MM.1S (cell line): ENCODE measurements at regions not wholly inside any gene's neighbourhood (a gene's known extent, or its start where the extent isn't known, plus 50 kb on each side); places are given as distances from the start of the nearest gene placed in this dataset.

Experiments used
- DNase-seq: peaks from one replicate; pipeline ENCODE4 v3.0.0-alpha.2; 2015
- H2AFZ ChIP-seq: fragments of 300-600 bp; sonication (generic); 2 replicates; pipeline ENCODE4 v1.6.0; 2016; ENCODE audit warnings: antibody characterized with exemption, low read length
- H3F3A ChIP-seq: fragments of 300-600 bp; sonication (generic); 2 replicates; pipeline ENCODE4 v1.6.1; 2016; ENCODE audit warnings: mild to moderate bottlenecking, antibody characterized with exemption, low read length, moderate library complexity, mixed read lengths; ENCODE audit not compliant: insufficient read depth
- H3K27ac ChIP-seq: fragments of 300-600 bp; sonication (generic); 2 replicates; pipeline ENCODE4 v1.5.1; 2016; ENCODE audit warnings: mild to moderate bottlenecking, low read length
- H3K27me3 ChIP-seq: fragments of 300-600 bp; sonication (generic); replicated peaks from 2 replicates; pipeline ENCODE4 v1.6.0; 2016; ENCODE audit warnings: low read length; ENCODE audit not compliant: insufficient read depth
- H3K36me3 ChIP-seq: fragments of 300-600 bp; sonication (generic); replicated peaks from 2 replicates; pipeline ENCODE4 v1.6.1; 2016; ENCODE audit warnings: mild to moderate bottlenecking, low read length, mixed read lengths; ENCODE audit not compliant: insufficient read depth
- H3K4me1 ChIP-seq: fragments of 300-600 bp; sonication (generic); 2 replicates; pipeline ENCODE4 v1.6.1; 2016; ENCODE audit warnings: low read length, mixed read lengths
- H3K4me2 ChIP-seq: fragments of 300-600 bp; sonication (generic); 2 replicates; pipeline ENCODE4 v1.6.0; 2016; ENCODE audit warnings: low read depth, low read length
- H3K4me3 ChIP-seq: fragments of 300-600 bp; sonication (generic); 2 replicates; pipeline ENCODE4 v1.5.1; 2016; ENCODE audit warnings: low read length, mixed read lengths
- H3K79me2 ChIP-seq: fragments of 300-600 bp; sonication (generic); 2 replicates; pipeline ENCODE4 v1.6.1; 2016; ENCODE audit warnings: mixed run types, low read length, mixed read lengths
- H3K9ac ChIP-seq: fragments of 300-600 bp; sonication (generic); 2 replicates; pipeline ENCODE4 v1.6.1; 2016; ENCODE audit warnings: low read length, mixed read lengths
- H3K9me2 ChIP-seq: fragments of 300-600 bp; sonication (generic); replicated peaks from 2 replicates; pipeline ENCODE4 v1.6.1; 2016; ENCODE audit warnings: mild to moderate bottlenecking, low read length, mixed read lengths; ENCODE audit not compliant: insufficient read depth
- H3K9me3 ChIP-seq: fragments of 300-600 bp; sonication (generic); replicated peaks from 2 replicates; pipeline ENCODE4 v1.6.1; 2016; ENCODE audit warnings: mild to moderate bottlenecking, low read length, mixed read lengths; ENCODE audit not compliant: insufficient read depth
- H4K20me1 ChIP-seq: fragments of 300-600 bp; sonication (generic); 2 replicates; pipeline ENCODE4 v1.6.1; 2016; ENCODE audit warnings: mild to moderate bottlenecking, low read length, moderate library complexity, mixed read lengths; ENCODE audit not compliant: insufficient read depth
- EZH2 ChIP-seq: fragments of 300-600 bp; sonication (generic); optimal IDR thresholded peaks from 2 replicates; pipeline ENCODE3; 2017; ENCODE audit warnings: low read depth, mild to moderate bottlenecking, antibody characterized with exemption, low read length, mixed read lengths
- EZH2phosphoT487 ChIP-seq: fragments of 300-600 bp; sonication (generic); IDR thresholded peaks from 2 replicates; pipeline ENCODE4 v1.6.1; 2018; ENCODE audit warnings: antibody characterized with exemption, low read length
- TF ChIP-seq, protein P1 (sequence below): fragments of 300-600 bp; sonication (generic); IDR thresholded peaks from 2 replicates; pipeline ENCODE4 v1.5.1; 2016; ENCODE audit warnings: antibody characterized with exemption, low read length, mixed read lengths

DNA sequence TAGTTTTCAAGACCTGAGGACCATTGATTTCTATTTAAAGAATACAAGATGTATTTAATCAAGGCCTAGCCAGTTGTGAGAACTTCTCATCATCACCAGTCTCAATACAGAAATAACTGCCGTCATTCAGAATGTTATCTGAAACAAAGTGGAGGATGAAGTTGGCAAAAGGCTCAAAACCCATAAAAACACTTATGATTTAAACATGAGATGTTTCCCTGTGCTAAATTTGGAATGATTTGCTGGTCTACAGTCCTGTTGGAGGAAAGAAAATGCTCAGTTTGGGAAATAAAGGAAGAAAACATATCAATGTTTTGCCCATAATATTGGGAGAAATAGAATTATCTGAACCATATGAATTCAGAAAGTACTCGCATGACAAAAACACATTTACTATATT, 192.2 kb downstream of the ADGRA3 start:
- Histone ChIP-seq H4K20me1 (no peaks in the 10 kb centered on the region), H3K9me3 (no peaks in the 10 kb centered on the region), H3K79me2 (no peaks in the 10 kb centered on the region), H3K9ac (no peak overlapping the region), H3K36me3 (no peaks in the 10 kb centered on the region), H3K27ac (no peak overlapping the region), H3K4me3 (no peak overlapping the region), H3K9me2 (no peaks in the 10 kb centered on the region; the same call in 1 of the 2 replicates), H3K27me3 (no peaks in the 10 kb centered on the region), H3K4me1 (no peaks in the 10 kb centered on the region), H3K4me2 (no peak overlapping the region), H3F3A (no peaks in the 10 kb centered on the region), H2AFZ (no peak overlapping the region)
- DNase-seq: no peak
- TF ChIP-seq EZH2 (no peak), EZH2phosphoT487 (no peak)
- TF ChIP-seq, protein P1, sequence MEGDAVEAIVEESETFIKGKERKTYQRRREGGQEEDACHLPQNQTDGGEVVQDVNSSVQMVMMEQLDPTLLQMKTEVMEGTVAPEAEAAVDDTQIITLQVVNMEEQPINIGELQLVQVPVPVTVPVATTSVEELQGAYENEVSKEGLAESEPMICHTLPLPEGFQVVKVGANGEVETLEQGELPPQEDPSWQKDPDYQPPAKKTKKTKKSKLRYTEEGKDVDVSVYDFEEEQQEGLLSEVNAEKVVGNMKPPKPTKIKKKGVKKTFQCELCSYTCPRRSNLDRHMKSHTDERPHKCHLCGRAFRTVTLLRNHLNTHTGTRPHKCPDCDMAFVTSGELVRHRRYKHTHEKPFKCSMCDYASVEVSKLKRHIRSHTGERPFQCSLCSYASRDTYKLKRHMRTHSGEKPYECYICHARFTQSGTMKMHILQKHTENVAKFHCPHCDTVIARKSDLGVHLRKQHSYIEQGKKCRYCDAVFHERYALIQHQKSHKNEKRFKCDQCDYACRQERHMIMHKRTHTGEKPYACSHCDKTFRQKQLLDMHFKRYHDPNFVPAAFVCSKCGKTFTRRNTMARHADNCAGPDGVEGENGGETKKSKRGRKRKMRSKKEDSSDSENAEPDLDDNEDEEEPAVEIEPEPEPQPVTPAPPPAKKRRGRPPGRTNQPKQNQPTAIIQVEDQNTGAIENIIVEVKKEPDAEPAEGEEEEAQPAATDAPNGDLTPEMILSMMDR: no peak

DNA sequence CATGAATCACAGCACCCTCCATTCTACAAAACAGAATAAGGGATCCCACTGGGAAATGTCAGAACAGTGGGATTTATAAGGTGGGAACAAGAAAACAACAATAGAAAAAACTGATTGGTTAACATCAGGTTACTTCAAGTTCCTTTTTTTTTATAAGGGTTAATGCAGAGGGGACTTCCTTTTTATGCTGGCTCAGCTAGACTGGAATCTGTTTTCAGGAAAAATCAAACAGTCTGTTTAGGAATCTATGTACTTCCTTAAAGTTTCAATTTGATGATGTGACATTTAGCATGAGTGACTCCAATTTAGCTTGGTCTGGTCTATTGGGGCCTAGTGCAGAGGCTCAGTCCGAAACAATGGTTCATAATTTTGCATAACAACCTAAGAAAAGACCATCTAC, 192.9 kb downstream of the ADGRA3 start:
- H3K9ac ChIP-seq: no peak overlapping the region
- DNase-seq: no peak
- no peaks in the 10 kb centered on the region for H3K36me3 ChIP-seq
- no peaks in the 10 kb centered on the region for H3K79me2 ChIP-seq
- TF ChIP-seq EZH2 (no peak), EZH2phosphoT487 (no peak)
- TF ChIP-seq, protein P1: no peak
- no peaks in the 10 kb centered on the region for H3K9me2 ChIP-seq
- H3K27ac ChIP-seq: no peak overlapping the region
- H3K27me3 ChIP-seq: no peaks in the 10 kb centered on the region
- no peak overlapping the region for H3K4me3 ChIP-seq
- no peaks in the 10 kb centered on the region for H3F3A ChIP-seq
- H3K4me1 ChIP-seq: no peaks in the 10 kb centered on the region
- no peaks in the 10 kb centered on the region for H3K9me3 ChIP-seq
- H4K20me1 ChIP-seq: no peaks in the 10 kb centered on the region
- no peak overlapping the region for H2AFZ ChIP-seq
- no peak overlapping the region for H3K4me2 ChIP-seq

- no peaks in the 10 kb centered on the region for H3K4me1 ChIP-seq
- no peak overlapping the region for H3K27ac ChIP-seq
- H3K79me2 ChIP-seq: no peaks in the 10 kb centered on the region
- H3K4me3 ChIP-seq: no peak overlapping the region
- DNase-seq: no peak
- no peaks in the 10 kb centered on the region for H3K27me3 ChIP-seq
- H3K9me3 ChIP-seq: no peaks in the 10 kb centered on the region
- no peaks in the 10 kb centered on the region for H3F3A ChIP-seq
- no peaks in the 10 kb centered on the region for H4K20me1 ChIP-seq
- TF ChIP-seq, protein P1: no peak
- no peak for TF ChIP-seq EZH2
- TF ChIP-seq EZH2phosphoT487: no peak
- no peak overlapping the region for H3K9ac ChIP-seq
- H3K9me2 ChIP-seq: no peaks in the 10 kb centered on the region
- H2AFZ ChIP-seq: no peak overlapping the region
- no peaks in the 10 kb centered on the region for H3K36me3 ChIP-seq
- H3K4me2 ChIP-seq: no peak overlapping the region
Measured at GRCh38 chr4:22315628-22316027, 200.2 kb downstream of the ADGRA3 start.
